OCI-LY1 (cell line): ENCODE measurements at regions not wholly inside any gene's neighbourhood (a gene's known extent, or its start where the extent isn't known, plus 50 kb on each side); places are given as distances from the start of the nearest gene placed in this dataset.

Source experiments
- EZH2 ChIP-seq: fragments of 200-600 bp; sonication (generic), shearing (Covaris generic); IDR thresholded peaks from 2 replicates; pipeline ENCODE4 v1.8.0; 2017; ENCODE audit warnings: borderline replicate concordance, mixed run types, mild to moderate bottlenecking, antibody characterized with exemption, low read length, moderate library complexity, mixed read lengths
- TF ChIP-seq, protein P1 (sequence below): fragments of 200-600 bp; sonication (generic), shearing (Covaris generic); IDR thresholded peaks from 2 replicates; pipeline ENCODE4 v1.5.1; 2017; ENCODE audit warnings: mild to moderate bottlenecking, antibody characterized with exemption, low read length, moderate library complexity, mixed read lengths

DNA sequence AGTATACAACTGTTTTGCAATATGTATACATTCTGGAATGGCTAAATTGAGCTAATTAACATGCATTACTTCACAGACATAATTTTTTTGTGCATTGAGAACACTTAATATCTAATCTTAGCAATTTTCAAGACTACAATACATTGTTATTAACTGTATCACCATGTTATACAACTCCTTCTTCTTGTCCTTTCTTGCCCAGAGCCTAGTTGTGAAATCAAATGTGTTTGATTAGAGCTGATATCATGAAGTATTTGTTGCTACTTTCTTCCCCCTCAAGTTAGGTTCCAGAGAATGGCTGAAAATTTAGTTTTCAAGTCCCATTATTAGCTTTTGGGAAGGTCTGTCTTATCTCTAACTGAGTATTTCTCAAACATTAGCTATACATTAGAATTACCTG is 607.8 kb downstream of the PSAT1 start:
- TF ChIP-seq, protein P1, sequence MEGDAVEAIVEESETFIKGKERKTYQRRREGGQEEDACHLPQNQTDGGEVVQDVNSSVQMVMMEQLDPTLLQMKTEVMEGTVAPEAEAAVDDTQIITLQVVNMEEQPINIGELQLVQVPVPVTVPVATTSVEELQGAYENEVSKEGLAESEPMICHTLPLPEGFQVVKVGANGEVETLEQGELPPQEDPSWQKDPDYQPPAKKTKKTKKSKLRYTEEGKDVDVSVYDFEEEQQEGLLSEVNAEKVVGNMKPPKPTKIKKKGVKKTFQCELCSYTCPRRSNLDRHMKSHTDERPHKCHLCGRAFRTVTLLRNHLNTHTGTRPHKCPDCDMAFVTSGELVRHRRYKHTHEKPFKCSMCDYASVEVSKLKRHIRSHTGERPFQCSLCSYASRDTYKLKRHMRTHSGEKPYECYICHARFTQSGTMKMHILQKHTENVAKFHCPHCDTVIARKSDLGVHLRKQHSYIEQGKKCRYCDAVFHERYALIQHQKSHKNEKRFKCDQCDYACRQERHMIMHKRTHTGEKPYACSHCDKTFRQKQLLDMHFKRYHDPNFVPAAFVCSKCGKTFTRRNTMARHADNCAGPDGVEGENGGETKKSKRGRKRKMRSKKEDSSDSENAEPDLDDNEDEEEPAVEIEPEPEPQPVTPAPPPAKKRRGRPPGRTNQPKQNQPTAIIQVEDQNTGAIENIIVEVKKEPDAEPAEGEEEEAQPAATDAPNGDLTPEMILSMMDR, result no peak
- no peak for TF ChIP-seq EZH2
